ENCODE measurements at regions not wholly inside any gene's neighbourhood (a gene's known extent, or its start where the extent isn't known, plus 50 kb on each side); places are given as distances from the start of the nearest gene placed in this dataset.

- no peak for TF ChIP-seq NR0B1 (IDR thresholded peaks at IDR 0.05; ENCODE audit: partially characterized antibody)
- no peak for TF ChIP-seq TAF15 (IDR thresholded peaks at IDR 0.05; ENCODE audit: low read depth, low read length)
- TF ChIP-seq FOXM1 (IDR thresholded peaks at IDR 0.05; ENCODE audit: low read depth), result no peak
- TF ChIP-seq FOXM1 (CRISPR knock-in tag; IDR thresholded peaks at IDR 0.05; ENCODE audit: low read depth), result no peak
- no peak for TF ChIP-seq SNRNP70 (optimal IDR thresholded peaks at IDR 0.05; ENCODE audit: low read depth, low read length)
- no peak for TF ChIP-seq STAG1 (CRISPR knock-in tag; IDR thresholded peaks at IDR 0.05; ENCODE audit: borderline replicate concordance)
- TF ChIP-seq, protein P1, sequence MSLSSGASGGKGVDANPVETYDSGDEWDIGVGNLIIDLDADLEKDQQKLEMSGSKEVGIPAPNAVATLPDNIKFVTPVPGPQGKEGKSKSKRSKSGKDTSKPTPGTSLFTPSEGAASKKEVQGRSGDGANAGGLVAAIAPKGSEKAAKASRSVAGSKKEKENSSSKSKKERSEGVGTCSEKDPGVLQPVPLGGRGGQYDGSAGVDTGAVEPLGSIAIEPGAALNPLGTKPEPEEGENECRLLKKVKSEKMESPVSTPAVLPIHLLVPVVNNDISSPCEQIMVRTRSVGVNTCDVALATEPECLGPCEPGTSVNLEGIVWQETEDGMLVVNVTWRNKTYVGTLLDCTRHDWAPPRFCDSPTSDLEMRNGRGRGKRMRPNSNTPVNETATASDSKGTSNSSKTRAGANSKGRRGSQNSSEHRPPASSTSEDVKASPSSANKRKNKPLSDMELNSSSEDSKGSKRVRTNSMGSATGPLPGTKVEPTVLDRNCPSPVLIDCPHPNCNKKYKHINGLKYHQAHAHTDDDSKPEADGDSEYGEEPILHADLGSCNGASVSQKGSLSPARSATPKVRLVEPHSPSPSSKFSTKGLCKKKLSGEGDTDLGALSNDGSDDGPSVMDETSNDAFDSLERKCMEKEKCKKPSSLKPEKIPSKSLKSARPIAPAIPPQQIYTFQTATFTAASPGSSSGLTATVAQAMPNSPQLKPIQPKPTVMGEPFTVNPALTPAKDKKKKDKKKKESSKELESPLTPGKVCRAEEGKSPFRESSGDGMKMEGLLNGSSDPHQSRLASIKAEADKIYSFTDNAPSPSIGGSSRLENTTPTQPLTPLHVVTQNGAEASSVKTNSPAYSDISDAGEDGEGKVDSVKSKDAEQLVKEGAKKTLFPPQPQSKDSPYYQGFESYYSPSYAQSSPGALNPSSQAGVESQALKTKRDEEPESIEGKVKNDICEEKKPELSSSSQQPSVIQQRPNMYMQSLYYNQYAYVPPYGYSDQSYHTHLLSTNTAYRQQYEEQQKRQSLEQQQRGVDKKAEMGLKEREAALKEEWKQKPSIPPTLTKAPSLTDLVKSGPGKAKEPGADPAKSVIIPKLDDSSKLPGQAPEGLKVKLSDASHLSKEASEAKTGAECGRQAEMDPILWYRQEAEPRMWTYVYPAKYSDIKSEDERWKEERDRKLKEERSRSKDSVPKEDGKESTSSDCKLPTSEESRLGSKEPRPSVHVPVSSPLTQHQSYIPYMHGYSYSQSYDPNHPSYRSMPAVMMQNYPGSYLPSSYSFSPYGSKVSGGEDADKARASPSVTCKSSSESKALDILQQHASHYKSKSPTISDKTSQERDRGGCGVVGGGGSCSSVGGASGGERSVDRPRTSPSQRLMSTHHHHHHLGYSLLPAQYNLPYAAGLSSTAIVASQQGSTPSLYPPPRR (CRISPR knock-in tag; IDR thresholded peaks at IDR 0.05; ENCODE audit: borderline replicate concordance), result no peak
- TF ChIP-seq TFAP4 (CRISPR knock-in tag; IDR thresholded peaks at IDR 0.05; ENCODE audit: borderline replicate concordance), result peak; percentile 95
- no peak for TF ChIP-seq FUS (optimal IDR thresholded peaks at IDR 0.05; ENCODE audit: low read depth, low read length)
- TF ChIP-seq CREBBP (IDR thresholded peaks at IDR 0.05; ENCODE audit: low read depth, low read length), result no peak
- no peak for TF ChIP-seq ZNF217 (CRISPR knock-in tag; IDR thresholded peaks at IDR 0.05)
- TF ChIP-seq ZBTB26 (CRISPR knock-in tag; IDR thresholded peaks at IDR 0.05), result no peak
- TF ChIP-seq, protein P2, sequence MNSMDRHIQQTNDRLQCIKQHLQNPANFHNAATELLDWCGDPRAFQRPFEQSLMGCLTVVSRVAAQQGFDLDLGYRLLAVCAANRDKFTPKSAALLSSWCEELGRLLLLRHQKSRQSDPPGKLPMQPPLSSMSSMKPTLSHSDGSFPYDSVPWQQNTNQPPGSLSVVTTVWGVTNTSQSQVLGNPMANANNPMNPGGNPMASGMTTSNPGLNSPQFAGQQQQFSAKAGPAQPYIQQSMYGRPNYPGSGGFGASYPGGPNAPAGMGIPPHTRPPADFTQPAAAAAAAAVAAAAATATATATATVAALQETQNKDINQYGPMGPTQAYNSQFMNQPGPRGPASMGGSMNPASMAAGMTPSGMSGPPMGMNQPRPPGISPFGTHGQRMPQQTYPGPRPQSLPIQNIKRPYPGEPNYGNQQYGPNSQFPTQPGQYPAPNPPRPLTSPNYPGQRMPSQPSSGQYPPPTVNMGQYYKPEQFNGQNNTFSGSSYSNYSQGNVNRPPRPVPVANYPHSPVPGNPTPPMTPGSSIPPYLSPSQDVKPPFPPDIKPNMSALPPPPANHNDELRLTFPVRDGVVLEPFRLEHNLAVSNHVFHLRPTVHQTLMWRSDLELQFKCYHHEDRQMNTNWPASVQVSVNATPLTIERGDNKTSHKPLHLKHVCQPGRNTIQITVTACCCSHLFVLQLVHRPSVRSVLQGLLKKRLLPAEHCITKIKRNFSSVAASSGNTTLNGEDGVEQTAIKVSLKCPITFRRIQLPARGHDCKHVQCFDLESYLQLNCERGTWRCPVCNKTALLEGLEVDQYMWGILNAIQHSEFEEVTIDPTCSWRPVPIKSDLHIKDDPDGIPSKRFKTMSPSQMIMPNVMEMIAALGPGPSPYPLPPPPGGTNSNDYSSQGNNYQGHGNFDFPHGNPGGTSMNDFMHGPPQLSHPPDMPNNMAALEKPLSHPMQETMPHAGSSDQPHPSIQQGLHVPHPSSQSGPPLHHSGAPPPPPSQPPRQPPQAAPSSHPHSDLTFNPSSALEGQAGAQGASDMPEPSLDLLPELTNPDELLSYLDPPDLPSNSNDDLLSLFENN (IDR thresholded peaks at IDR 0.05; ENCODE audit: low read depth in 2 of 2, low read length in 2 of 2), result no peak
- peak; percentile 69 for TF ChIP-seq GATA2 (CRISPR knock-in tag; IDR thresholded peaks at IDR 0.05)
Observed at GRCh38 chr6:43937236-43938177, 167.5 kb downstream of the VEGFA start (continued).

Data from K562 (cell line).